Skin of body (tissue), 1 donor: ENCODE measurements at regions not wholly inside any gene's neighbourhood (a gene's known extent, or its start where the extent isn't known, plus 50 kb on each side); places are given as distances from the start of the nearest gene placed in this dataset.
"Not testable (repeated sequence)": the region's sequence is repeated elsewhere in the genome, so short reads cannot be mapped to it uniquely, and the experiment has no call there.

Experiments
- DNase-seq: peaks from one replicate; lab custom pipeline; 2025; lab: John Stamatoyannopoulos, UW

DNA sequence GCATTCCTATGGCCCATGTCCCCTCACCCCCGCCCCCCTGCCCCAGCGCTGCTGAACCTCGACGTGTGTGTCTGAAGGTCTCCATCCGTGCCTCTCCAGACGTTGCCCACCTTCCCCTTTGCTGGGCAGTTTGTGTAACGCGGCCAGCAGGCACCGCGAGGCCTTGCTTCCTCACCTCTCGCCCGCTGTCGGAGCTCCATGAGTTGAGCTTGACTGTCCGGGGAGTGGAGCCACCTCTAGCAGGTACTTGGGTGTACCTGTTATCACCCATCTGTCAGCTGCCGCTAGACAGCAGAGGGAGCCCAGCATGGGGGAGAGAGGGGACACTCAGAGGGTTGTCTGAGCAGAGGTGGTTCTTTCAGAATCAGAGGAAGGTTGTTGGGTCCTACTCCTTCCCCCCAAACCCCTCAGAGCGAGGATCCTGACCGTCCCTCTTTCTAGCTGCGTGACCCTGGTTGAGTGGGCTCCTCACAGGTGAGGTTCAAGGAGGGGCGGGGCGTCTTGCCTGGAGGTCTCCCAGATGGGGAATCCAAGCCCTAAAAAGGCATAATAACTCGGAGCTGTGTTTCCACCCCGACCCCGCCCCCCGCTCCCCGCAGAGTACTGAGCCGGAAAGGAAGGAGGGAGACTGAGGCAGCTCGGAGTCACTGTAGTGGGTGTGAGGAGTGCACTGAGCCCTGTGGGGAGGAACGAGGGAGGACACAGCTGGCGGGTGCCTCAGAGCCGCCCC is 184.7 kb downstream of the C9orf50 start:
- DNase-seq, result no peak

DNA sequence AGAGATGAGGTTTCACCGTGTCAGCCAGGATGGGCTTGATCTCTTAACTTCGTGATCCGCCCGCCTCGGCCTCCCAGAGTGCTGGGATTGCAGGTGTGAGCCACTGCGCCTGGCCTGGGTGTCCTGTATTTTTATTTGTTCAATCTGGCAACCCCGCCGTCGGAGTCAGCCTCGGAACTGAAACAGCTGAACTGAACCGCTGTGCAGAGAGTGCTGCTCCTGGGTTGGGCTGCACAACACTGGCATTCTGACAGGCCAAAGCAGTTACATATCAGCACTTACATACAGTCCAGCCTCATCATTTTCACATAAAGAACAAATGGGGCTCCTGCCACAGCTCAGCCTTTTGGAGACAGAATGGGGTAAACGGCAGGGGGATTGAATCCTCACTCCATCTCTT is 185.6 kb downstream of the C9orf50 start:
- DNase-seq, result no peak

DNA sequence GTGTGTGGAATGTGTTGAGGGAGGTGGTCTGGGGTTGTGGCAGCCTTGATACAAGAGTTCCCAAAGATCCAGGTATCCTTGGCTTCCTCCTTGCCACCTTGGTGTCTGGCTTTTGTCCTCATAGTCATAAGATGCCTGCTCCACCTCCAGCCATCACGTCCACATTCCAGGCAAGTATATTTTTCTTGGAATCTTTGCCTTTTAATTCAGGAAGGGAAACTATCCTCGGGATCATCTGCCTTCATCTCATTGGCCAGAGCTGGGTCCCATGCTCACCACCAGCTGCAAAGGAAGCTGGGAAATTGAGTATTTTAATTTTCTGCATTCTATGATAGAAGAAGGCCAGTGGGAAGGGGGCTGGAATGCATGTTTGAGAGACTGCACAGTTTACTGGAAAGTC is 186.7 kb downstream of the C9orf50 start:
- no peak for DNase-seq

DNA sequence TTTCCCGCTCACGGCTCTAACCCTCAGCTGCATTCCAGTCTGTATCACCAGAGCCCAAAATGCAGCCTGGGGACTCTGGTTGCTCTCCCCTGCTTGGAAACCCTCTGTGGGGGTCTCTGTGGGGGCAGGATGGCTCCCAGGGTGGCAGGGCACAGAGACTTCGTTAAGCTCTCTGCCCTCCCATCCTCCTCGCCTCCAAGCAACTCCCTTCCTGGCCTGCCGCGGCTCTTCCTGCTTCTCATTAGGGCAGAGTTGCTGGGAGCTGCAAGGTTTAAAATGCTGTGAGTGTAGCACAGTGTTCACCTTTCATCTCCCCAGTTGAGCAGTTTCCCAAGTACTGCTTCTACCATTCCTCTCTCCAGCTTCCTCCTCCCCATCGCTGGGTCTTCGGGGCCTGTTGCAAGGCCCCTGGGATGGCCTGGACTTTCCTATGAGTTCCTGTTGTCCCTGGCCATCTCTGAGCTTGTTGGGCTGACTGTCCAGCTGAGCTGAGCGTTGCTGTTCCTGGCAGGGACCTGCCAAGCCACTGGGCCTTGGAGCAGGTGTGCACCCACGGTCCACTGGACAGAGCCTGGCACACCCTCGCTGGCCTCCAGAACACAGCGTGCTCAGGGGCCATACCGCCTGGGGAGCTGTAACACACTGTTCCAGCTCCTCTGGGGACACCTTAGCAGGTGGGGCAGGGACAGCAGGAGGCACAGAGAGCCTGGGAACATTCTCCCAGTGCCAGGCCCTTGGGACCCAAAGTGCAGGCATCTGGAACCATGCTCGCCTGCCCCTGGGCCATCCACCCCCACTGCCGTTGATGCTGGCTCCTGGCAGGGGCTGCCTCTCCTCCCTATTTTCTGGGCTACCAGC is 188.4 kb downstream of the C9orf50 start:
- no peak for DNase-seq

DNA sequence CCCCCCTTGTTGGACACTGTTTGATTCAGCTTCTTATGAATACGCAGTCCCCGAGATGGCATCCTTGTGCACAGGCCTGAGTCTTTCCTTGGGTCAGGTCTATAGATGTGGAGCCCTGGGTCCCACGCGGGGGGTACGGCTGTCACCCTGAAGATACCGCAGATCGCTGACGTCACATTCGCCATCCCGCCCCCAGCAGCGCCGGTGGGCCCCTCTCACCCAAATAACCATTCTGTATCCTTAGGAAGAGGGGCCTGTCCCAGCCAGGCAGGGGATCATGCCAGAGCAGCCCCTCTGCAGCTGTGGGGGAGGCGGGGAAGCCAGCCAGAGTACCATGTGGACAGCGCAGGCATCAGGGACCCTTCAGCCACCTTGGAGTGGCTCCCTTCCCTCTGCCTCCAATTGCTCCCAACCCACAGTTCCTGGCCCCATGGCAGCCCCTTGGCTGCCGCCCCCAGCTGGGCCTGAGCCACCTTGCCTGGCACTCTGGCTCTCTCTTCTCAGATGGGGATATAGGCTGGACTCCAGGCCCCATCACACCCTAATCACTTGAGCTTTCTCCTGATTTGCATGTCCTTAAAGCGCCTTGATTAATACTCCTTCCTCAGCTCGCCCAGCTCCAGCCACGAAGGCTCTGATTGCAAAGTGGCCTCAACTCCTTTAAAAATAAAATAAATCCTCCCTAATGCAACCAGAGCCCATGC is 189.8 kb downstream of the C9orf50 start:
- no peak for DNase-seq

- no peak for DNase-seq
These were observed 191.9 kb downstream of the C9orf50 start for GRCh38 chr9:129428864-129429577.

DNA sequence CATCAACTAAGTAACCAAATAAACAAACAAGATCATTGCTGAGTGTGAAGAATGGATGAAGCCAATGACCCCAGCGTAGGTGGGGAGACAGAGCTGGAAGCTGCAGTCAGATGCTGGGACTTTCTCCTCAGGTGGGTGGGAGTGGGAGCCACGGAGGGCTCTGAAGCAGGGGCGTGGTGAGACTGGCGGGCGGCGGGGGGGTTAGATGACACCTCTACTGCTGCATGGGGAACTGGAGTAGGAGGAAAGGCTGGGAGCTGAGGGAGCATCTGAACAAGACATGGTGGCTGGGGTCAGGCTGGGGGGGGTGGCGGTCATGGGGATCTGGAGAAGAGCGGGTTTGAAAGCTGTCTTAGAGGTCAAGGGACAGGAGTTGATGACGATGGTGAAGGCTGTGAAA is 193.8 kb downstream of the C9orf50 start:
- DNase-seq, result no peak

DNA sequence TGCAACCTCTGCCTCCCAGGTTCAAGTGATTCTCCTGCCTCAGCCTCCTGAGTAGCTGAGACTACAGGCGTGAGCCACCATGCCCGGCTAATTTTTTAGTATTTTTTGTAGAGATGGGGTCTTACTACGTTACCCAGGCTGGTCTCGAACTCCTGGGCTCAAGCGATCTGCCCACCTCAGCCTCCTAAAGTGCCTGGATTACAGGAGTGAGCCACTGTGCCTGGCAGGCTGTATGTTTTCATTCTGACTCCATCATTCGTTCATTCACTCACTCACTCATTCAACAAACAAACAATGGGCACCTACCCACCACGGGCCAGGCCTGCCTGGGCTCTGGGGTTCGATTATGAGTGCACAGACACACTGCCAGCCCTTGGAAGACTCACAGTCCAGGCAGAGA is 197.1 kb downstream of the C9orf50 start:
- not testable (repeated sequence) for DNase-seq

GRCh38 chr9:129423216-129423615 is 197.7 kb downstream of the C9orf50 start:
- DNase-seq, result no peak

GRCh38 chr9:129422843-129423192 is 198.1 kb downstream of the C9orf50 start:
- DNase-seq, result no peak

- no peak for DNase-seq
These were observed 198.7 kb downstream of the C9orf50 start for GRCh38 chr9:129422032-129422842.

DNA sequence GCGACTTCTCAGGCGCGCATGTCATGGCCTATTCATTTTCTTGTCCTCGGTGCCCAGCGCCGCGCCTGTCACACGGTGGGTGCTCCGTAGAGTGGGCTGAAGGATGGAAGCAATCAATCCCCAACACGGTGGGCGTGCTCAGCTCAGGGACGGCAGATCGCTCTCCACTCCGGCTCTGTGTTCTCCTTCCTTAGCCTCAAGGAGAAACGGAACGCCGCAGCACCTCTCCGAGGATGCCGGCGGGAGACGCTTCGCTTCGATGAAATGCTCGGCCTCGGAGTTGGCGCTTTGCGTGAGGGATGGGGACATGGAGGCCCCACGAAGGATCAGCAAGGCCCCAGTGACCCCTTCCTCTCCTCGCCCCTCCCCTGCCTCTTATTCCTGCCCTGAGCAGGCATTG is 199.5 kb downstream of the C9orf50 start:
- no peak for DNase-seq

- no peak for DNase-seq
These were observed 200.2 kb downstream of the C9orf50 start for GRCh38 chr9:129420721-129421120.

- DNase-seq, result no peak
These were observed 201.5 kb downstream of the C9orf50 start for GRCh38 chr9:129419382-129419899.

GRCh38 chr9:129418451-129418850 is 202.4 kb downstream of the C9orf50 start:
- no peak for DNase-seq

DNA sequence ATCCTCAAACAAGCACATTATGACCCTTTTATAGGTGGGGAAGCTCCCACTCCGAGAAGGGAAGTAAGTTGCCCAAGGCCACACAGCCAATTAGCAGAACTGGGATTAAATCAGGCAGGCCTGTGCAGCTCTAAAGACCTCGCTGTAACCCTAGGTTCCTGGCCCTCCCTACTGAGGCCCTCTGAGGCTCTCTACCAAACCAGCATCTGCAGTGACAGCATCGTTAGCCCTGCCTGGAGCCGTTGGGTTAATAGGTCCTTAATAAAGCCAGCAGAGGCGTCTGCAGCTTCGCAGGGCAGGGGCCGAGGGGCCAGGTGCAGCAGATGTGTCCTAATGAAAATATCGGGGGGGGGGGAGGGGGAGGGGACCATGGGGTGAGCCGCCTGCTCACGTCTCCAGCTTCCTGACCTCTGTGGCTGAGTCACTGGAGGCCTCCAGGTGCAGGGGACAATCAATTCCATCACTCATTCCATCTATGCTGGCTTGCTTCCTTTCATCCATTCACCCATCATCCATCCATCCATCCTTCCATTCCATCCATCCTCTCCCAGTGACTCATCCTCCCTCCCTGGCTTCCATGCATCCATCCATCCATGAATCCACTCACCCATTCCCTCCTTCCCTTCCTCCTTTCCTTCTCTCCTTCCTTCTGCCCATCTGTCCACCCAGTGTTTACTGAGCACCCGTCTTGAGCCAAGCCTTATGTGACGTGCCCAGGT is 203.9 kb downstream of the C9orf50 start:
- DNase-seq, result no peak

- peak; percentile 59 for DNase-seq
These were observed 204.8 kb downstream of the C9orf50 start for GRCh38 chr9:129415942-129416651.

DNA sequence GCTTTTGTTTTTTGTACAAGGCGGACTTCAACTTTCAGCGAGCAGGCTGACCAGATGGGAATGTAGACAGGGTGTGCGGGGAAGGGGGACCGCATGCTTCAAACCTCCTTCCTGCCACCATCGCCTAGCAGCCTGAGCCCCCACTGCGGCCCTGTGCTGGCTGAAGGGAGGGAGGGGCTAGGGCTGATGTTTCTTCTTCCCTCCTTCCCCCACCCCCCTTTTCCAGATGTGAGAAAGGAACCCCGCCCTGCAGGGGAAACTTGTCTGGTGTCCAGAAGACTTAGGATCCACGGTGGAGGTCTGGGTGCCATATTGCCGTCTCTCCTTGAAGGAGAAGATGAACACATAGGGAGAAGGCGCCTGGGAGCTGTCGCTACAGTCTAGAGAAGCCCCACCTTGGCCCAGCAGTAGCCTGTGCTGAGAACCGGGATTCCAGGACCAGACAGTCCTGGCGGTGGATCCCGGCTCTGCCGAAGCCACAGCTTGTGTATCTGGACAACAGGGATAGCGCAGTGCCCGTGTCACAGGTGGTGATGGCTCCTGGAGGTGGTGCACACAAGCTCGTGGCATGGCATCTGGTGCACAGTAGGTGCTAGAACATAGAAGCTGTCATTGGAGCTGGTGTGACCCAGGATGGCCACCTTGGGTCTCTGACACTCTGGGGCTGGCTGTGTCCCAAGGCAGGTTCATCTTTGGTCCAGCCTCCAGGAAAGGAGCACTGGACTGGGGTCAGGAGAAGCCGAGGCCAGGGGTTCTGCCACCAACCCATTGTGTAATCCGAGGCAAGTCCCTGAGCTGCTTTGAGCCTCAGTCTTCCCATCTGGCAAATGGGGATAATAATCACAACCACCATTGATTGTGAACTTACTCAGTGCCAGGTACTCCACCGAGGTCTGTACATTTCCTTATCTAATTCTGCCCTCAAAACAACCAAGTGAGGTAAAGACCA is 205.6 kb downstream of the C9orf50 start:
- peak; percentile 89 for DNase-seq
